Heart left ventricle (tissue), 13 donors: ENCODE measurements at regions not wholly inside any gene's neighbourhood (a gene's known extent, or its start where the extent isn't known, plus 50 kb on each side); places are given as distances from the start of the nearest gene placed in this dataset.

Source experiments
- CTCF ChIP-seq, 12 donors: fragments of 200-600 bp; sonication (generic) in 4 of 12; IDR thresholded peaks; one replicate each; pipeline versions ENCODE4 v1.5.0 to v1.8.0; 2018 to 2022; ENCODE audit warnings: antibody characterized with exemption in 12 of 12, mild to moderate bottlenecking in 5 of 12
- POLR2A ChIP-seq, 2 donors: fragments of 450-650 bp; IDR thresholded peaks; one replicate each; pipeline ENCODE4 v1.6.1; 2017; ENCODE audit warnings: antibody characterized with exemption in 2 of 2, mild to moderate bottlenecking in 2 of 2, moderate library complexity in 2 of 2
- donor health status: ischemic (EF 13 %, LVEDD 7.1; RV severe dilation, severe dysfunction).
- donor health status: DM: no; HTN: yes; CAD: no.
- donor health status: DM: no; HTN: no; CAD: no.
- donor health status: ischemic (EF 25% LVEDD 6.9; RV normal size, moderate dysfunction).
- donor health status: ischemic (EF 25% LVEDD 5.7; RV mildly dilated, moderate dysfunction).
- donor health status: ischemic (EF 35%, LVEDD 5.7; RV mildly dilated, moderate dysfunction).
- donor health status: nonischemic (EF 11% LVEDD 7.7; RV severe dilation, severe dysfunction).
- donor health status: DM: yes; HTN: yes; CAD: no.
- donor health status: PGD.
- donor health status: ischemic (EF 29% LVEDD 5.4; RV normal size, mild dysfunction).
- donor health status: nonischemic (EF 23%, LVEDD 6.1; RV moderate dilation, normal function).

DNA sequence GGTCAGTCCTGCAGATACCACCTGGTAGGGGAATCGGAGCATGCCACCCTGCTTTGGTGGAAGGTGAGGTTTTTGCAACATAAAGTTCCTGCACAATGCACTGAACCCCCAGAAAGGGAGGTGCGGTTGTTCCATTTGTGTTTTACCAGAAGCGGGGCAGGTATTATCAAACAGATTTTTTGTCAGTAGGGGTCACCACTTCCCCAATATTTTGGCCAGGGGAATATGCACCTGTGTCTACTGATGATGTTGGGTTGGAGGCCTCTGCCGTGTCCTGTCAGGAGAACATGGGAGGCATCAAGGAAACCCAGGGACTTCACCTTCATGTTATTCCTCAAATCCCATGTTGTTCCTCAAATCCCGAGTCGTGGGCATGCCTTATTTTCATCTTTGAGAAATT, 438.7 kb downstream of the NTRK2 start:
- no peak for TF ChIP-seq POLR2A (IDR thresholded peaks at IDR 0.05)
- no peak for TF ChIP-seq CTCF (IDR thresholded peaks at IDR 0.05)
